ENCODE measurements at regions not wholly inside any gene's neighbourhood (a gene's known extent, or its start where the extent isn't known, plus 50 kb on each side); places are given as distances from the start of the nearest gene placed in this dataset.

GRCh38 chr3:118761291-118761606 is 273.4 kb downstream of the IGSF11 start:
- TF ChIP-seq, protein P1, sequence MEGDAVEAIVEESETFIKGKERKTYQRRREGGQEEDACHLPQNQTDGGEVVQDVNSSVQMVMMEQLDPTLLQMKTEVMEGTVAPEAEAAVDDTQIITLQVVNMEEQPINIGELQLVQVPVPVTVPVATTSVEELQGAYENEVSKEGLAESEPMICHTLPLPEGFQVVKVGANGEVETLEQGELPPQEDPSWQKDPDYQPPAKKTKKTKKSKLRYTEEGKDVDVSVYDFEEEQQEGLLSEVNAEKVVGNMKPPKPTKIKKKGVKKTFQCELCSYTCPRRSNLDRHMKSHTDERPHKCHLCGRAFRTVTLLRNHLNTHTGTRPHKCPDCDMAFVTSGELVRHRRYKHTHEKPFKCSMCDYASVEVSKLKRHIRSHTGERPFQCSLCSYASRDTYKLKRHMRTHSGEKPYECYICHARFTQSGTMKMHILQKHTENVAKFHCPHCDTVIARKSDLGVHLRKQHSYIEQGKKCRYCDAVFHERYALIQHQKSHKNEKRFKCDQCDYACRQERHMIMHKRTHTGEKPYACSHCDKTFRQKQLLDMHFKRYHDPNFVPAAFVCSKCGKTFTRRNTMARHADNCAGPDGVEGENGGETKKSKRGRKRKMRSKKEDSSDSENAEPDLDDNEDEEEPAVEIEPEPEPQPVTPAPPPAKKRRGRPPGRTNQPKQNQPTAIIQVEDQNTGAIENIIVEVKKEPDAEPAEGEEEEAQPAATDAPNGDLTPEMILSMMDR (IDR thresholded peaks at IDR 0.05), result no peak

DNA sequence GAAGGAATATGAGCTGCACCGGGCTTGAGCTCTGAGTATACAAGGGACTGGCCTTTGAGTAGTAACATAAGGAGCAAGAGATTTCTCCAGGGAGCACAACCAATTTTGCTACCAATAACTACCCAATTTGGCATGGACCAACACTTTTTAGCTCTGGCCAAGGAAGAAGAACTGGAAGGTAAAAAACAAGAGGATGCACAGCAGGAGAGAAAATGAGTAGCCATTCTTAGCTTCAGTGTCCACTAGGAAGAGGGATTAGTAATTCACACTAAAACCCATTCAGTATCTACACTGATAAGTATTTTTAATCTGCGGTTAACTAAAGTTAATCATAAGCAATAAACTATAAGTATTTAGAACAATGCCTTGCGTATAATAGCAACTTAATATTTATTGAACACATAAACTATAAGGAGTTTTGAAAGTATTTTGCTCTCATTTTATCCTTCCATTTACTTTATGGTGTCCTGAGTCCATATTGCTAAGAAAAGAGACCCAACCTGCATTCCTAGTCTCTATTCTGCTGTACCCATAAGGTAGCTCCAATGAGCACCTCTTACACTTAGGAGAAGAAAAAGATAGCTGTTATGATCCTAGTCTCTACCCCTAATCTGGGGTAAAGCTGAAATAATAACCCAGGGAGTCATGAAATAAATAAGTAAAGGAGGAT is 268.9 kb downstream of the IGSF11 start:
- TF ChIP-seq, protein P1 (IDR thresholded peaks at IDR 0.05), result no peak

- TF ChIP-seq, protein P1 (IDR thresholded peaks at IDR 0.05), result no peak
Measured at GRCh38 chr3:118766306-118766669, 268.4 kb downstream of the IGSF11 start.

- TF ChIP-seq, protein P1 (IDR thresholded peaks at IDR 0.05), result no peak
Measured at GRCh38 chr3:118772036-118772435, 262.6 kb downstream of the IGSF11 start.

DNA sequence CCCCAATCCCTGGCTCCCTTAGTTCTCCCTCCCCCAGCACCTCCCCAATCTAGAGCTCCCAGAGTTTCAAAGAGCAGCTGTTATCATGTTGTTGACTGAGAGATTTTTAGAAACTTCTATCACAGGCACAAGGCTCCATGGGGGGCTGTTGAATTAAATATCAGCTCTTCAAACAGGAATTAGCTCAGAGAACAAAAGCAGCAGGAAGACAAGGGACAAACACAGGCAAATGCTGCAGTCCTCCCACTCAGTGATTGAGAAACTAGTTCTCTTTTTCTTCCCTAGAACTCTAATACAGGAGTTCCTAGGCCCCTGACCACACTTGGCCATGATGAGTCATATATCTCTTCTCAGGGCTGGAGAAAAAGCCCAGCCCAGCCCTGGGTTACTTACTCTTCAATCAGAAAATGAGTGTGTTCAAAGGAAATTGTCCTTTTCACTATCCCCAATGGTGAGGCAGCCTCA is 262.1 kb downstream of the IGSF11 start:
- TF ChIP-seq, protein P1 (IDR thresholded peaks at IDR 0.05), result no peak

DNA sequence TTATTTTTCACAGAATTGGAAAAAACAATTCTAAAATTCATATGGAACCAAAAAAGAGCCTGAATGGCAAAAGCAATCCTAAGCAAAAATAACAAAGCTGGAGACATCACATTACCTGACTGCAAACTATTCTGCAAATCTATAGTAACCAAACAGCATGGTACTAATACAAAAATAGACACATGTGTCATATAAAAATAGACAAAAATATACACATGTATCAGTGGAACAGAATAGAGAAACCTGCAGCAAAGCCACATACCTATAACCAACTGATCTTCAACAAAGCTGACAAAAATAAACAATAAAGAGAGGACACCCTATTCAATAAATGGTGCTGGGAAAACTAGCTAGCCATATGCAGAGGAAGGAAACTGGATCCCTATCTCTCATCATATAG is 259.6 kb downstream of the IGSF11 start:
- TF ChIP-seq, protein P1 (IDR thresholded peaks at IDR 0.05), result no peak

- TF ChIP-seq, protein P1 (IDR thresholded peaks at IDR 0.05), result no peak
Measured at GRCh38 chr3:118778201-118778600, 256.4 kb downstream of the IGSF11 start.

GRCh38 chr3:118781232-118781631 is 253.4 kb downstream of the IGSF11 start:
- TF ChIP-seq, protein P1 (IDR thresholded peaks at IDR 0.05), result no peak

Data from LNCAP (cell line).